HEK293 (cell line): ENCODE measurements at regions not wholly inside any gene's neighbourhood (a gene's known extent, or its start where the extent isn't known, plus 50 kb on each side); places are given as distances from the start of the nearest gene placed in this dataset.
"Not testable (repeated sequence)": the region's sequence is repeated elsewhere in the genome, so short reads cannot be mapped to it uniquely, and the experiment has no call there.

Experiments
- CTCF ChIA-PET: fragments of 350-600 bp; formaldehyde crosslinking; extraction: SDS; loops from one replicate; lab custom pipeline; 2021; ENCODE audit warnings: antibody characterized with exemption; lab: Yijun Ruan, JAX
- POLR2A ChIA-PET: fragments of 300-600 bp; formaldehyde crosslinking; extraction: SDS; loops from one replicate; lab custom pipeline; 2020; ENCODE audit warnings: antibody characterized with exemption, inconsistent platforms; lab: Yijun Ruan, JAX
- H3K27ac ChIP-seq: fragments of 200-500 bp; sonication (Bioruptor generic); 2 replicates; pipeline ENCODE4 v1.5.1; 2014; ENCODE audit warnings: low read depth, low read length, control low read depth, inconsistent platforms; ENCODE audit errors: extremely low read depth
- H3K36me3 ChIP-seq, 2 experiments: fragments of 200-500 bp in 1 of 2; sonication (Bioruptor generic) in 1 of 2; 1 replicate in 1 of 2; 2 replicates in 1 of 2; pipeline ENCODE4 v1.5.1; 2014 to 2017; ENCODE audit warnings: inconsistent platforms in 2 of 2, low read length in 2 of 2; ENCODE audit not compliant: control insufficient read depth in 2 of 2, insufficient read depth in 1 of 2
- H3K4me1 ChIP-seq: fragments of 200-500 bp; sonication (Bioruptor generic); 2 replicates; pipeline ENCODE4 v1.5.1; 2014; ENCODE audit warnings: mild to moderate bottlenecking, low read length, inconsistent platforms; ENCODE audit not compliant: control insufficient read depth, insufficient read depth
- H3K4me3 ChIP-seq: 2 replicates; pipeline ENCODE4 v1.5.1; 2011; ENCODE audit warnings: low read depth, mild to moderate bottlenecking, control low read depth, low read length, moderate library complexity
- H3K9me3 ChIP-seq: fragments of 200-500 bp; sonication (Bioruptor generic); 2 replicates; pipeline ENCODE4 v1.5.1; 2014; ENCODE audit warnings: low read depth, low read length, inconsistent platforms; ENCODE audit not compliant: control insufficient read depth, insufficient read depth
- ZNF654 ChIP-seq: fragments of 450-650 bp; formaldehyde crosslinking; IDR thresholded peaks from 2 replicates; pipeline ENCODE4 v1.5.1; 2016; ENCODE audit warnings: low read depth, missing biosample characterization, missing genetic modification characterization

GRCh38 chr1:146715054-146715453, 223.1 kb upstream of the NBPF12 start:
- H3K4me3 ChIP-seq, CTCF ChIA-PET, H3K9me3 ChIP-seq, H3K4me1 ChIP-seq, H3K36me3 ChIP-seq, H3K27ac ChIP-seq, POLR2A ChIA-PET: not testable (repeated sequence)

GRCh38 chr1:146710838-146711521, 227.1 kb upstream of the NBPF12 start:
- H3K9me3 ChIP-seq, H3K4me1 ChIP-seq, H3K27ac ChIP-seq, POLR2A ChIA-PET, H3K36me3 ChIP-seq, CTCF ChIA-PET: not testable (repeated sequence)
- TF ChIP-seq ZNF654 (tag by site-specific recombination): peak; percentile 17; the same call in 1 of the 2 replicates
- TF ChIP-seq, all 188 proteins: peak for 1; not testable (repeated sequence) for 187
- not testable (repeated sequence) for H3K4me3 ChIP-seq

- H3K36me3 ChIP-seq, H3K4me1 ChIP-seq, H3K27ac ChIP-seq, POLR2A ChIA-PET, H3K4me3 ChIP-seq, CTCF ChIA-PET, H3K9me3 ChIP-seq: not testable (repeated sequence)
These were observed 228.8 kb upstream of the NBPF12 start for GRCh38 chr1:146709302-146709701.

GRCh38 chr1:146704162-146704724, 233.9 kb upstream of the NBPF12 start:
- H3K9me3 ChIP-seq, H3K4me1 ChIP-seq, POLR2A ChIA-PET, CTCF ChIA-PET, H3K36me3 ChIP-seq, H3K27ac ChIP-seq, H3K4me3 ChIP-seq: not testable (repeated sequence)

- POLR2A ChIA-PET, H3K9me3 ChIP-seq, H3K27ac ChIP-seq, H3K4me1 ChIP-seq, H3K4me3 ChIP-seq, CTCF ChIA-PET, H3K36me3 ChIP-seq: not testable (repeated sequence)
These were observed 236.8 kb upstream of the NBPF12 start for GRCh38 chr1:146701320-146701719.

GRCh38 chr1:146695388-146695787, 242.7 kb upstream of the NBPF12 start:
- H3K27ac ChIP-seq, H3K9me3 ChIP-seq, CTCF ChIA-PET, H3K36me3 ChIP-seq, POLR2A ChIA-PET, H3K4me1 ChIP-seq, H3K4me3 ChIP-seq: not testable (repeated sequence)

GRCh38 chr1:146691798-146692197, 246.3 kb upstream of the NBPF12 start:
- CTCF ChIA-PET, POLR2A ChIA-PET, H3K27ac ChIP-seq, H3K9me3 ChIP-seq, H3K4me1 ChIP-seq, H3K4me3 ChIP-seq, H3K36me3 ChIP-seq: not testable (repeated sequence)

- POLR2A ChIA-PET, H3K36me3 ChIP-seq, H3K27ac ChIP-seq, H3K9me3 ChIP-seq, H3K4me3 ChIP-seq, CTCF ChIA-PET, H3K4me1 ChIP-seq: not testable (repeated sequence)
These were observed 249.2 kb upstream of the NBPF12 start for GRCh38 chr1:146688893-146689292.

GRCh38 chr1:146686777-146687366, 251.3 kb upstream of the NBPF12 start:
- POLR2A ChIA-PET: not testable (repeated sequence)

GRCh38 chr1:146683126-146683429, 255.0 kb upstream of the NBPF12 start:
- POLR2A ChIA-PET, H3K27ac ChIP-seq, CTCF ChIA-PET, H3K36me3 ChIP-seq, H3K4me3 ChIP-seq, H3K9me3 ChIP-seq, H3K4me1 ChIP-seq: not testable (repeated sequence)

More at GRCh38 chr1:146686777-146687366, 251.3 kb upstream of the NBPF12 start:
- H3K9me3 ChIP-seq, H3K36me3 ChIP-seq, H3K4me3 ChIP-seq, H3K27ac ChIP-seq, H3K4me1 ChIP-seq, CTCF ChIA-PET: not testable (repeated sequence)
